ENCODE measurements at regions not wholly inside any gene's neighbourhood (a gene's known extent, or its start where the extent isn't known, plus 50 kb on each side); places are given as distances from the start of the nearest gene placed in this dataset.

DNA sequence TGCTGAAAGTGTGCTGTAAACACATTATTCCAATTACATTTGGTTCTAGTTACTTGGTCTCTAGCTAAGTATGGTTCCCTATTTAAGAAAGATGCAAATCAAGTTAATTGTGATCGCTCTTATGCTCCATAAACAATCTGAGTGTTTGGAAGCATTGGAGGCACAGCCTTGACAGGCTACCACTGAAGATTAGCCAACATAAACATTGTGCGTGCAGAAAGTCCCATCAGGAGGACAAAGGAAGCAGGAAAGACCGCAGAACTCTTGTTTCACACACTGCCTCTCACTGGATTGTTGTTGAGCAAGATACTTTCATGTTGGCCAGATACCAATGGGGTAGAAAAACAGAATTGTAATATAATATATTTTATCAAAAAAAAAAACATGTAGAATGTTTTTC, 814.4 kb downstream of the EFNB2 start:
- Histone ChIP-seq H3K9me3 (ENCODE audit: control insufficient read depth, insufficient read depth, low read length) (no peaks in the 10 kb centered on the region), H3K36me3 (ENCODE audit: control insufficient read depth, insufficient read depth, low read length) (no peaks in the 10 kb centered on the region), H3K27me3 (ENCODE audit: control insufficient read depth, insufficient read depth, low read length) (no peaks in the 10 kb centered on the region), H3K4me1 (ENCODE audit: control insufficient read depth, insufficient read depth, low read length) (no peaks in the 10 kb centered on the region), H3K4me3 (ENCODE audit: low read depth, low read length) (no peak overlapping the region), H3K27ac (ENCODE audit: low read depth, low read length) (no peak overlapping the region)
- DNase-seq (ENCODE audit: low read depth in 4 of 6, low spot score in 6 of 6): peak in 1 of 6 donors; percentile 45
- 88% methylated on average over 1 of the region's 3 CpGs for WGBS (ENCODE audit: insufficient coverage)

DNA sequence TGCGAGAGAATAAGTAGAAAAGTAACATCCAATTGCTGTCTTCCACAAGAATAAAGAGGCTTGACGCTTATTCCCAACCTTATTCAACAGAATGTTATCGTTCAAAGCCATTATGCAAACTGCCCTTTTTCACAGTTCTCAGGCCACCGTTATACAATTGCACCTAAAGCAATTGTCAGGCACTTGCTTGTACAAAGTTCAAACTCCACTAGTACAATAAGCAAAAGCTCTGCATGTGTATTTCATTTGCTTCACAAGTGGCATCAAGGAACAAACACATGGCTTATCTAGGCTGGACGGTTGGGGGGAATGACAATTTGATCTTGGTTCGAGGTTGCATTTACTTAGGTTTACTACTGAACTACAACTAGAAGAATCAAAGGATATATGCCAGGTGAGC, 815.6 kb downstream of the EFNB2 start:
- no peak for DNase-seq (ENCODE audit: low read depth in 4 of 6, low spot score in 6 of 6)
- no peak overlapping the region for H3K27ac ChIP-seq (ENCODE audit: low read depth, low read length)
- H3K27me3 ChIP-seq (ENCODE audit: control insufficient read depth, insufficient read depth, low read length): no peaks in the 10 kb centered on the region
- no peak overlapping the region for H3K4me3 ChIP-seq (ENCODE audit: low read depth, low read length)
- 39% methylated on average over 3 of the region's 6 CpGs for WGBS (ENCODE audit: insufficient coverage)
- no peaks in the 10 kb centered on the region for H3K36me3 ChIP-seq (ENCODE audit: control insufficient read depth, insufficient read depth, low read length)
- H3K9me3 ChIP-seq (ENCODE audit: control insufficient read depth, insufficient read depth, low read length): no peaks in the 10 kb centered on the region
- H3K4me1 ChIP-seq (ENCODE audit: control insufficient read depth, insufficient read depth, low read length): no peaks in the 10 kb centered on the region

DNA sequence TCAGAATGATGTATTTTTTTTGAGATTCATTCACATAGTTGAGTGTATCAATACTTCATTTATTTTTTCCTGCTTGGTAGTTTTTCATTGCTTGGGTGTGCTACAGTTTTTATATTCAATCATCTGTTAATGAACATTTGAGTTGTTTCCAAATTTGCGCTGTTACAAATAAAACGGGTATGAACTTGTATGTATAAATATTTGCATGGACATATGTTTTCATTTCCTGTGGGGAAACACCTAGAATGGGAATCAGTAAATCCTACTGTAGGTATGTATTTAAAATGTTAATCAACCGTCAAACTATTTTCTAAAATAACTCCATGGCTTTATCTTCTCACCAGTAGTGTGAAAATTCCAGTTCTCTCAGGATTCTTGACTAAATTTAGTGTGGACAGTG, 826.3 kb downstream of the EFNB2 start:
- Histone ChIP-seq H3K36me3 (ENCODE audit: control insufficient read depth, insufficient read depth, low read length) (no peaks in the 10 kb centered on the region), H3K4me3 (ENCODE audit: low read depth, low read length) (no peak overlapping the region), H3K9me3 (ENCODE audit: control insufficient read depth, insufficient read depth, low read length) (no peaks in the 10 kb centered on the region), H3K27me3 (ENCODE audit: control insufficient read depth, insufficient read depth, low read length) (no peaks in the 10 kb centered on the region), H3K27ac (ENCODE audit: low read depth, low read length) (no peak overlapping the region), H3K4me1 (ENCODE audit: control insufficient read depth, insufficient read depth, low read length) (no peaks in the 10 kb centered on the region)
- no peak for DNase-seq (ENCODE audit: low read depth in 4 of 6, low spot score in 6 of 6)
- no CpG with 5 or more reads among the region's 3 CpGs for WGBS (ENCODE audit: insufficient coverage)

DNA sequence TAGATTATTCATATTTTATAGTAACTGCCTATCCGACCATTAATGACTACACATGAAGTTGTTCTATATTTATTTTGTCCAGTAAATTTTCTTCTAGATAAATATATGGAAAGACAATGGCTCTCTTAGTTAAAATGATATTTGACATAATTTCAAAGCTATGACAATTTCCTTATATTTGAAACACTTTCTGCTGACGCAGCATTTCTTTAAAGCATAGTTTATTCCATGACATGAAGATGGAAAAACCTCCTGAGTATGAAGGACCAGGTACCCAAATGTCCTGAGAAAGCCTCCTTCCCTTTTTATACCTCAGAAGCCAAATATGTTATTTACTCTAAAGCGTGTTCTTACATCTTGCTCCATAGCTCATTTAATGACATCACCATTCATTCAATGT, 831.6 kb downstream of the EFNB2 start:
- no peaks in the 10 kb centered on the region for H3K36me3 ChIP-seq (ENCODE audit: control insufficient read depth, insufficient read depth, low read length)
- H3K9me3 ChIP-seq (ENCODE audit: control insufficient read depth, insufficient read depth, low read length): peaks cover 1% of the 10 kb centered on the region
- H3K4me3 ChIP-seq (ENCODE audit: low read depth, low read length): no peak overlapping the region
- H3K27ac ChIP-seq (ENCODE audit: low read depth, low read length): no peak overlapping the region
- no peaks in the 10 kb centered on the region for H3K4me1 ChIP-seq (ENCODE audit: control insufficient read depth, insufficient read depth, low read length)
- 100% methylated on average over 1 of the region's 3 CpGs for WGBS (ENCODE audit: insufficient coverage)
- no peaks in the 10 kb centered on the region for H3K27me3 ChIP-seq (ENCODE audit: control insufficient read depth, insufficient read depth, low read length)
- no peak for DNase-seq (ENCODE audit: low read depth in 4 of 6, low spot score in 6 of 6)

- Histone ChIP-seq H3K36me3 (ENCODE audit: control insufficient read depth, insufficient read depth, low read length) (no peaks in the 10 kb centered on the region), H3K27ac (ENCODE audit: low read depth, low read length) (no peak overlapping the region)
- 82% methylated on average over 4 of the region's 4 CpGs for WGBS (ENCODE audit: insufficient coverage)
These were observed 833.0 kb downstream of the EFNB2 start for GRCh38 chr13:105702441-105702840.

GRCh38 chr13:105692769-105693168, 842.7 kb downstream of the EFNB2 start:
- WGBS (ENCODE audit: insufficient coverage): no CpG with 5 or more reads among the region's 5 CpGs
- H3K27me3 ChIP-seq (ENCODE audit: control insufficient read depth, insufficient read depth, low read length): no peaks in the 10 kb centered on the region
- H3K36me3 ChIP-seq (ENCODE audit: control insufficient read depth, insufficient read depth, low read length): no peaks in the 10 kb centered on the region

More at GRCh38 chr13:105702441-105702840, 833.0 kb downstream of the EFNB2 start:
- Histone ChIP-seq H3K9me3 (ENCODE audit: control insufficient read depth, insufficient read depth, low read length) (peaks cover 1% of the 10 kb centered on the region), H3K27me3 (ENCODE audit: control insufficient read depth, insufficient read depth, low read length) (no peaks in the 10 kb centered on the region), H3K4me3 (ENCODE audit: low read depth, low read length) (no peak overlapping the region), H3K4me1 (ENCODE audit: control insufficient read depth, insufficient read depth, low read length) (no peaks in the 10 kb centered on the region)
- no peak for DNase-seq (ENCODE audit: low read depth in 4 of 6, low spot score in 6 of 6)

GRCh38 chr13:105684216-105684615, 851.2 kb downstream of the EFNB2 start:
- Histone ChIP-seq H3K36me3 (ENCODE audit: control insufficient read depth, insufficient read depth, low read length) (no peaks in the 10 kb centered on the region), H3K4me1 (ENCODE audit: control insufficient read depth, insufficient read depth, low read length) (no peaks in the 10 kb centered on the region), H3K27ac (ENCODE audit: low read depth, low read length) (no peak overlapping the region), H3K9me3 (ENCODE audit: control insufficient read depth, insufficient read depth, low read length) (no peaks in the 10 kb centered on the region), H3K4me3 (ENCODE audit: low read depth, low read length) (no peak overlapping the region), H3K27me3 (ENCODE audit: control insufficient read depth, insufficient read depth, low read length) (no peaks in the 10 kb centered on the region)
- WGBS (ENCODE audit: insufficient coverage): 83% methylated on average over 1 of the region's 3 CpGs
- no peak for DNase-seq (ENCODE audit: low read depth in 4 of 6, low spot score in 6 of 6)

More at GRCh38 chr13:105692769-105693168, 842.7 kb downstream of the EFNB2 start:
- no peaks in the 10 kb centered on the region for H3K4me1 ChIP-seq (ENCODE audit: control insufficient read depth, insufficient read depth, low read length)
- no peak overlapping the region for H3K4me3 ChIP-seq (ENCODE audit: low read depth, low read length)
- DNase-seq (ENCODE audit: low read depth in 4 of 6, low spot score in 6 of 6): peak in 1 of 6 donors; percentile 6
- no peaks in the 10 kb centered on the region for H3K9me3 ChIP-seq (ENCODE audit: control insufficient read depth, insufficient read depth, low read length)
- no peak overlapping the region for H3K27ac ChIP-seq (ENCODE audit: low read depth, low read length)

DNA sequence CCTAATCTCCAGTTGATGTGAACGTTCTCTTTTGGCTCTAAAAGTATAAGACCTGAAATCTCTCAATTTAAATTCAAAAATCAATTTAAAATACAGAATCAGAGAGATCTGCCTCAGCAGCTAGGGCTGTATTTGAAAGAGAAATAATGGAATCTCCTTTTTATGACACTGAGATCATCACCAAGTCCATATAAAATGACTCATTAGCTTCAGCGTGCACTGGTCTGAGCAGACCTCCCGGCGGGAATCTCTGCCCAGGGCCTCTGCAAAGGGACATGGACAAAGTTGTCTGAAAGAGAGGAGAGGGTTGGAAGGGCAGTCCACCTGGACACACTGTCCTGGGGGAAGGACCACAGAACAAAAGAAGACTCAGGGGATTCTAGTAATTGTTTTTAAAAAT, 855.6 kb downstream of the EFNB2 start:
- no peak for DNase-seq (ENCODE audit: low read depth in 4 of 6, low spot score in 6 of 6)
- WGBS (ENCODE audit: insufficient coverage): 90% methylated on average over 3 of the region's 4 CpGs
- Histone ChIP-seq H3K36me3 (ENCODE audit: control insufficient read depth, insufficient read depth, low read length) (no peaks in the 10 kb centered on the region), H3K27ac (ENCODE audit: low read depth, low read length) (no peak overlapping the region), H3K9me3 (ENCODE audit: control insufficient read depth, insufficient read depth, low read length) (no peaks in the 10 kb centered on the region), H3K4me3 (ENCODE audit: low read depth, low read length) (no peak overlapping the region), H3K27me3 (ENCODE audit: control insufficient read depth, insufficient read depth, low read length) (no peaks in the 10 kb centered on the region), H3K4me1 (ENCODE audit: control insufficient read depth, insufficient read depth, low read length) (no peaks in the 10 kb centered on the region)

DNA sequence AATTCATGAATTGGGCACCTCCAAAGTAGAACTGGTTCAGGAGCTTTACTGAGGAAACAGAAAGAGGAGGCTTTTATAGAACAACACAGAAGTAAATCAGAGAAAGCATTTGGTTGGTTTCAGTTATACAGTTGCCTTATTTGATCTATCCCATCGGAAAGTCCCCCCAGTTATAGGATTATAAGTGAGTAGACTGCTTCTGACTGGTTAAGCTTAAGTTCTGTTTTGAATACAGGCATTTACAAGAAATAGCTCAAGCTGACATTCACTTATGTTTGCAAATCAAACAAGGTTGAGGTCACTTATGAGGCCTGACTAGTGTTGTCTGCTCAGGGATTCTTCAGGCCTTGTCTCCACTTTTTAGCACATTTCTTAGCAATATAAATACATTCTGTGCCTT, 857.4 kb downstream of the EFNB2 start:
- no CpG with 5 or more reads among the region's 1 CpG for whole genome bisulfite sequencing (ENCODE audit: insufficient coverage)
- Histone ChIP-seq H3K9me3 (ENCODE audit: control insufficient read depth, insufficient read depth, low read length) (no peaks in the 10 kb centered on the region), H3K27me3 (ENCODE audit: control insufficient read depth, insufficient read depth, low read length) (no peaks in the 10 kb centered on the region), H3K4me3 (ENCODE audit: low read depth, low read length) (no peak overlapping the region), H3K36me3 (ENCODE audit: control insufficient read depth, insufficient read depth, low read length) (no peaks in the 10 kb centered on the region), H3K27ac (ENCODE audit: low read depth, low read length) (no peak overlapping the region), H3K4me1 (ENCODE audit: control insufficient read depth, insufficient read depth, low read length) (no peaks in the 10 kb centered on the region)
- DNase-seq (ENCODE audit: low read depth in 4 of 6, low spot score in 6 of 6): no peak

DNA sequence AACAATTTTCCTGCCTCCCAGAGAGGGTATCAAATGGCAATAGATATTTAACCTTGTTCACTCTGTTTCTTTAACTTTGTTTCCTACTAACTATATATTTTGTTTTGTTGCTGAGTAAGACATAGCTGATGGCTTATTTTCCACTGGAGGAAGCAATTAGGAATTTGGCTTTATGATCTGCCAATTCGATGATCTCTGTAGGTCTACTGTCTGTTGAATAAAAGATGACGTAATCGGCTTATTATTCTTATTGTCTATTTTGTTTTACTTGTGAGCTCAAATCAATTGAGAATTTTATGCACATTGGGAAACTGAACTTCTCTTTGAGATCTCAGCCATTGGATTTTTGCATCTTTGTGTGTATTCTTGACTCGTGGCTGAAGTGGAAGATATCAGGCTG, 862.6 kb downstream of the EFNB2 start:
- no peak overlapping the region for H3K27ac ChIP-seq (ENCODE audit: low read depth, low read length)
- no peaks in the 10 kb centered on the region for H3K36me3 ChIP-seq (ENCODE audit: control insufficient read depth, insufficient read depth, low read length)
- DNase-seq (ENCODE audit: low read depth in 4 of 6, low spot score in 6 of 6): no peak
- H3K4me3 ChIP-seq (ENCODE audit: low read depth, low read length): no peak overlapping the region
- whole genome bisulfite sequencing (ENCODE audit: insufficient coverage): 100% methylated on average over 2 of the region's 4 CpGs
- H3K27me3 ChIP-seq (ENCODE audit: control insufficient read depth, insufficient read depth, low read length): no peaks in the 10 kb centered on the region
- no peaks in the 10 kb centered on the region for H3K9me3 ChIP-seq (ENCODE audit: control insufficient read depth, insufficient read depth, low read length)
- no peaks in the 10 kb centered on the region for H3K4me1 ChIP-seq (ENCODE audit: control insufficient read depth, insufficient read depth, low read length)
